Body of pancreas (tissue), 4 donors: ENCODE measurements at regions not wholly inside any gene's neighbourhood (a gene's known extent, or its start where the extent isn't known, plus 50 kb on each side); places are given as distances from the start of the nearest gene placed in this dataset.

Experiments used
- CTCF ChIP-seq, 7 experiments: fragments of 450-650 bp in 4 of 7; fragments of 200-600 bp in 3 of 7; sonication (generic) in 3 of 7; IDR thresholded peaks; one replicate each; pipeline ENCODE4 v1.5.1; 2016 to 2019; ENCODE audit warnings: antibody characterized with exemption in 7 of 7
- POLR2A ChIP-seq, 3 donors: fragments of 450-650 bp; IDR thresholded peaks; one replicate each; pipeline ENCODE4 v1.6.1; 2016; ENCODE audit warnings: antibody characterized with exemption in 3 of 3, mild to moderate bottlenecking in 2 of 3

GRCh38 chr6:100268326-100268725, 196.4 kb downstream of the SIM1 start:
- TF ChIP-seq CTCF (IDR thresholded peaks at IDR 0.05) (no peak), POLR2A (IDR thresholded peaks at IDR 0.05) (no peak)
